ENCODE measurements at regions not wholly inside any gene's neighbourhood (a gene's known extent, or its start where the extent isn't known, plus 50 kb on each side); places are given as distances from the start of the nearest gene placed in this dataset.

GRCh38 chr1:208928349-208929010 is 655.0 kb upstream of the CAMK1G start:
- H3K4me1 ChIP-seq (ENCODE audit: control insufficient read depth, low read depth, low read length): no peaks in the 10 kb centered on the region
- H3K4me3 ChIP-seq (ENCODE audit: low read length): no peak overlapping the region
- no peaks in the 10 kb centered on the region for H3K36me3 ChIP-seq (ENCODE audit: control insufficient read depth, low read depth, low read length)
- no peak overlapping the region for H3K27ac ChIP-seq (ENCODE audit: low read length)
- no peaks in the 10 kb centered on the region for H3K27me3 ChIP-seq (ENCODE audit: control insufficient read depth, insufficient read depth, low read length)
- H3K9ac ChIP-seq (ENCODE audit: low read length): no peak overlapping the region
- H3K9me3 ChIP-seq (ENCODE audit: control insufficient read depth, low read depth, low read length): no peaks in the 10 kb centered on the region

GRCh38 chr1:208929575-208929974 is 653.9 kb upstream of the CAMK1G start:
- Histone ChIP-seq H3K36me3 (ENCODE audit: control insufficient read depth, low read depth, low read length) (no peaks in the 10 kb centered on the region), H3K27ac (ENCODE audit: low read length) (no peak overlapping the region), H3K4me3 (ENCODE audit: low read length) (no peak overlapping the region), H3K27me3 (ENCODE audit: control insufficient read depth, insufficient read depth, low read length) (no peaks in the 10 kb centered on the region), H3K9me3 (ENCODE audit: control insufficient read depth, low read depth, low read length) (no peaks in the 10 kb centered on the region), H3K9ac (ENCODE audit: low read length) (no peak overlapping the region), H3K4me1 (ENCODE audit: control insufficient read depth, low read depth, low read length) (no peaks in the 10 kb centered on the region)

GRCh38 chr1:208931936-208932335 is 651.6 kb upstream of the CAMK1G start:
- H3K4me1 ChIP-seq (ENCODE audit: control insufficient read depth, low read depth, low read length): no peaks in the 10 kb centered on the region
- H3K36me3 ChIP-seq (ENCODE audit: control insufficient read depth, low read depth, low read length): no peaks in the 10 kb centered on the region
- no peak overlapping the region for H3K27ac ChIP-seq (ENCODE audit: low read length)
- H3K9me3 ChIP-seq (ENCODE audit: control insufficient read depth, low read depth, low read length): no peaks in the 10 kb centered on the region
- no peak overlapping the region for H3K4me3 ChIP-seq (ENCODE audit: low read length)
- no peak overlapping the region for H3K9ac ChIP-seq (ENCODE audit: low read length)
- no peaks in the 10 kb centered on the region for H3K27me3 ChIP-seq (ENCODE audit: control insufficient read depth, insufficient read depth, low read length)

GRCh38 chr1:208933984-208934525 is 649.5 kb upstream of the CAMK1G start:
- Histone ChIP-seq H3K27ac (ENCODE audit: low read length) (no peak overlapping the region), H3K9ac (ENCODE audit: low read length) (no peak overlapping the region), H3K36me3 (ENCODE audit: control insufficient read depth, low read depth, low read length) (no peaks in the 10 kb centered on the region), H3K4me1 (ENCODE audit: control insufficient read depth, low read depth, low read length) (no peaks in the 10 kb centered on the region), H3K27me3 (ENCODE audit: control insufficient read depth, insufficient read depth, low read length) (no peaks in the 10 kb centered on the region), H3K9me3 (ENCODE audit: control insufficient read depth, low read depth, low read length) (no peaks in the 10 kb centered on the region), H3K4me3 (ENCODE audit: low read length) (no peak overlapping the region)

GRCh38 chr1:208934933-208935332 is 648.6 kb upstream of the CAMK1G start:
- no peak overlapping the region for H3K9ac ChIP-seq (ENCODE audit: low read length)
- no peak overlapping the region for H3K27ac ChIP-seq (ENCODE audit: low read length)

GRCh38 chr1:208935517-208936187 is 647.9 kb upstream of the CAMK1G start:
- Histone ChIP-seq H3K27ac (ENCODE audit: low read length) (no peak overlapping the region), H3K9me3 (ENCODE audit: control insufficient read depth, low read depth, low read length) (no peaks in the 10 kb centered on the region), H3K4me3 (ENCODE audit: low read length) (no peak overlapping the region), H3K9ac (ENCODE audit: low read length) (no peak overlapping the region), H3K27me3 (ENCODE audit: control insufficient read depth, insufficient read depth, low read length) (no peaks in the 10 kb centered on the region), H3K36me3 (ENCODE audit: control insufficient read depth, low read depth, low read length) (no peaks in the 10 kb centered on the region), H3K4me1 (ENCODE audit: control insufficient read depth, low read depth, low read length) (no peaks in the 10 kb centered on the region)

More at GRCh38 chr1:208934933-208935332, 648.6 kb upstream of the CAMK1G start:
- Histone ChIP-seq H3K36me3 (ENCODE audit: control insufficient read depth, low read depth, low read length) (no peaks in the 10 kb centered on the region), H3K27me3 (ENCODE audit: control insufficient read depth, insufficient read depth, low read length) (no peaks in the 10 kb centered on the region), H3K9me3 (ENCODE audit: control insufficient read depth, low read depth, low read length) (no peaks in the 10 kb centered on the region), H3K4me3 (ENCODE audit: low read length) (no peak overlapping the region), H3K4me1 (ENCODE audit: control insufficient read depth, low read depth, low read length) (no peaks in the 10 kb centered on the region)

- H3K9me3 ChIP-seq (ENCODE audit: control insufficient read depth, low read depth, low read length): no peaks in the 10 kb centered on the region
- H3K9ac ChIP-seq (ENCODE audit: low read length): no peak overlapping the region
- no peak overlapping the region for H3K27ac ChIP-seq (ENCODE audit: low read length)
- no peaks in the 10 kb centered on the region for H3K27me3 ChIP-seq (ENCODE audit: control insufficient read depth, insufficient read depth, low read length)
- no peaks in the 10 kb centered on the region for H3K36me3 ChIP-seq (ENCODE audit: control insufficient read depth, low read depth, low read length)
- H3K4me3 ChIP-seq (ENCODE audit: low read length): no peak overlapping the region
- H3K4me1 ChIP-seq (ENCODE audit: control insufficient read depth, low read depth, low read length): no peaks in the 10 kb centered on the region
Observed at GRCh38 chr1:208939537-208940085, 643.9 kb upstream of the CAMK1G start.

GRCh38 chr1:208942394-208943130 is 641.0 kb upstream of the CAMK1G start:
- Histone ChIP-seq H3K36me3 (ENCODE audit: control insufficient read depth, low read depth, low read length) (no peaks in the 10 kb centered on the region), H3K27me3 (ENCODE audit: control insufficient read depth, insufficient read depth, low read length) (no peaks in the 10 kb centered on the region), H3K9me3 (ENCODE audit: control insufficient read depth, low read depth, low read length) (no peaks in the 10 kb centered on the region), H3K9ac (ENCODE audit: low read length) (no peak overlapping the region), H3K27ac (ENCODE audit: low read length) (no peak overlapping the region), H3K4me3 (ENCODE audit: low read length) (no peak overlapping the region), H3K4me1 (ENCODE audit: control insufficient read depth, low read depth, low read length) (no peaks in the 10 kb centered on the region)

GRCh38 chr1:208943291-208943690 is 640.2 kb upstream of the CAMK1G start:
- H3K27me3 ChIP-seq (ENCODE audit: control insufficient read depth, insufficient read depth, low read length): no peaks in the 10 kb centered on the region
- H3K9me3 ChIP-seq (ENCODE audit: control insufficient read depth, low read depth, low read length): no peaks in the 10 kb centered on the region

GRCh38 chr1:208944981-208945451 is 638.5 kb upstream of the CAMK1G start:
- Histone ChIP-seq H3K9ac (ENCODE audit: low read length) (no peak overlapping the region), H3K4me1 (ENCODE audit: control insufficient read depth, low read depth, low read length) (no peaks in the 10 kb centered on the region), H3K36me3 (ENCODE audit: control insufficient read depth, low read depth, low read length) (no peaks in the 10 kb centered on the region), H3K4me3 (ENCODE audit: low read length) (no peak overlapping the region), H3K27ac (ENCODE audit: low read length) (no peak overlapping the region), H3K27me3 (ENCODE audit: control insufficient read depth, insufficient read depth, low read length) (no peaks in the 10 kb centered on the region), H3K9me3 (ENCODE audit: control insufficient read depth, low read depth, low read length) (no peaks in the 10 kb centered on the region)

More at GRCh38 chr1:208943291-208943690, 640.2 kb upstream of the CAMK1G start:
- no peaks in the 10 kb centered on the region for H3K4me1 ChIP-seq (ENCODE audit: control insufficient read depth, low read depth, low read length)
- H3K4me3 ChIP-seq (ENCODE audit: low read length): no peak overlapping the region
- no peaks in the 10 kb centered on the region for H3K36me3 ChIP-seq (ENCODE audit: control insufficient read depth, low read depth, low read length)
- no peak overlapping the region for H3K27ac ChIP-seq (ENCODE audit: low read length)
- H3K9ac ChIP-seq (ENCODE audit: low read length): no peak overlapping the region

GRCh38 chr1:208950206-208950605 is 633.3 kb upstream of the CAMK1G start:
- Histone ChIP-seq H3K9ac (ENCODE audit: low read length) (no peak overlapping the region), H3K27me3 (ENCODE audit: control insufficient read depth, insufficient read depth, low read length) (no peaks in the 10 kb centered on the region)

More at GRCh38 chr1:208950206-208950605, 633.3 kb upstream of the CAMK1G start:
- Histone ChIP-seq H3K27ac (ENCODE audit: low read length) (no peak overlapping the region), H3K4me3 (ENCODE audit: low read length) (no peak overlapping the region), H3K36me3 (ENCODE audit: control insufficient read depth, low read depth, low read length) (no peaks in the 10 kb centered on the region), H3K4me1 (ENCODE audit: control insufficient read depth, low read depth, low read length) (peaks cover 4% of the 10 kb centered on the region), H3K9me3 (ENCODE audit: control insufficient read depth, low read depth, low read length) (no peaks in the 10 kb centered on the region)

Data from iPS-18a (cell line).